Suppressor macrophage (primary cell): ENCODE measurements at regions not wholly inside any gene's neighbourhood (a gene's known extent, or its start where the extent isn't known, plus 50 kb on each side); places are given as distances from the start of the nearest gene placed in this dataset.
"Not testable (repeated sequence)": the region's sequence is repeated elsewhere in the genome, so short reads cannot be mapped to it uniquely, and the experiment has no call there.

Source experiments
- DNase-seq, 4 experiments: peaks; one replicate each; pipeline ENCODE4 v3.0.0-alpha.2; 2020 to 2022

DNA sequence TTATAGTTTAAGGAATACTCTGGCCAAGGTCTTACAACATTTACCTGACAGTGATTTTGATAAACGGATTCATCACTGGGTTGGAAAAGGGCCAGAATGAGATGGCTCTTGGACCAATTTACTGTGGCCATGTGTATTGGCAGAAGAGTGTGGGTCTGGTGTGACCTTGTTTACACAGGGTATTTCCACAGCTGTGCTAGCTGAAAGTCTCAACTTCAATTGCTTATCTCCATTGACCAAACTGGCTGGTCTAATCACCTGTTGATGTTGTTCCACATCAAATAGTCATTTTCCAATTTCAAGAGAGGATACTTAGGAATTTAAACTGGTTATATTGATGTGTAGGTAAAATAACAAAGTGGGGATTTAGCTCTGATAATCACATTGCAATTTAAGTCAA, 501.6 kb upstream of the MAP3K7 start:
- DNase-seq: no peak

DNA sequence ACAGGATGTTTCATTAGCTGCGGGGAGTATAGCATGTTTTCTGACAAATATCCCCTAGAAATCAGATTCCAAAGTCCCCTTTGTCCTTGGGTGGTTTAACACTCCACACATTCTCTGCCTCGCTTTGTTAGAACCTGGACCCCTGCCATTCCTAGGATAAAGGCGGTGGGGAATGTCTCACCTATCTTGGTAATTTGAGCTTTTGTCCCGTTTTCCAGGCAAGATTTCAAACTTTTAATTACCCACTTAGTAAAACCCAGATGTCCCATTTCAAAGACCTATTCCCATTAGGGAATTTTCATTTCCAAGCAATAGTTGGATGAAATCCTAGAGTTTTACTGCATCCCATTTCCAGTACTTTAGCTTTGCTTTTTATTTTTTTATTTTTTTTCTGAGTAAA, 501.0 kb upstream of the MAP3K7 start:
- DNase-seq: no peak

DNA sequence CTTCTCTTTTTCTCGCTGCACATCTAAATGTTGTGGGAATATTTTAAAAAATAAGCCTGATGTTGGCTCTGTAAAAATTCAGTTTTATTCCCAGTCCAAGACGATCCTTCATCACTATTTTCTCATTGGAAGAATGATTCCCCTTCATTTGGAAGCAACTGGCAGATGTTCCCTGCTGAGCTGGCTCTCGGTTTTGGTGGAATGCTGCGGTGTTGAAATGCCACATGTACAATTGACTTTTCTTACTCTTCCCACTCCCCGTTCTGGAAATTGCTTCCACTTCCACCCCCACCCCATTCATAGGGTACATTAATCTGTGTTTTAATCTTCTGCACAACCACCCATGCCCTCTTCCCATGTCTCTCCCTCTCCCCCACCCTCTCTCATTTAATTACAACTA, 496.3 kb upstream of the MAP3K7 start:
- DNase-seq: no peak

DNA sequence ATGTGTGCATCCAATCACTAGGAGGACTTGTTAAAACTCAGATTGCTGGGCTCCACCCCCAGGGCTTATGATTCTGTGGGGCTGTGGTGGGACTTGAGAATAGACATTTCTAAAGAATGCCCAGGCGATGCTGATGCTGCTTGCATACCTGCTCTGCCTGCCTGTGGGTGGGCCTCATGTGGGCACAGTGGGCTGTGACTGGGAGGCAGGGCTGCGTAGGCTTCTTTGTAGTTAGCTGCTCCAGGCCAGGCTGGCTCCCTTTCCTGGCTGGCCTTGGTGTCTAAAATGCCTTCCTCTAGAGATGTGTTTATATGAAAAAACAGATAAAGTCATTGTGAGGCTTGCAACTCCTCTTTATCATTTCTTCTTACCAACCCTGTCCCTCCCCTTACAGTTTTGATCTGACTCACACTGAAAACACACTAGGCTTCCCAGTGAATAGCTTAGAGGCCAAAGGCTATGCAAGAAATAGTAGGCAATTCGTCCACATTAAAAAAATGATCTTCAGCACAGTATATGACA, 495.5 kb upstream of the MAP3K7 start:
- DNase-seq: no peak

DNA sequence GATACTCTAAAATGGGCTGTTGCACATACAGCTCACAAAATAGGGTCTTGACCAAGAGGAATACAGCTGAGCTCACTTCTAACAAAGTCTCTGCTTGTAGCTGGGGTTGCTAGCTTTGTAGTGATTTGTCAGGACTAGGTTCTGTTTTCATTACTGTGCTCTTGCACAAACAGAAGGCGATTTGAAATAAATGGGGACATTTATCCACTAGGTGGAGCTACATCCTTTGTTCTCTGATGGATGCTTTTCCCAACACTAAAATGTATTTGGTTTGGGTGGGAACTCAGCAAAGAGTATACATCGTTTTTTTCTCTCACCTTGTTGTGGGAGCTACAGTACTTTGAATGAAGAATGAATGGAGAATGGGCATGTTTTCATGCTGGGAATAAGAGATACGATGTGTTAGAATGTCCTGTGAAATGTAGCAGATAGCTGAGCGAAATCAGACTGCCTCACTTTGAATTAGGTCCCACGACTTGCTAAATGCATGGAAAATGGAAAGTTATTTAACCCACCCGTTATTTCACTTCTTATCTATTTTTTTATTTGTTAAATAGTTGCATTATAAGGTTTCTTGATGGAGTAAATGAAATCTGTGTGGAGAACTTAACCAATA, 494.7 kb upstream of the MAP3K7 start:
- DNase-seq: peak; percentile 38 to 63 (median 50)

DNA sequence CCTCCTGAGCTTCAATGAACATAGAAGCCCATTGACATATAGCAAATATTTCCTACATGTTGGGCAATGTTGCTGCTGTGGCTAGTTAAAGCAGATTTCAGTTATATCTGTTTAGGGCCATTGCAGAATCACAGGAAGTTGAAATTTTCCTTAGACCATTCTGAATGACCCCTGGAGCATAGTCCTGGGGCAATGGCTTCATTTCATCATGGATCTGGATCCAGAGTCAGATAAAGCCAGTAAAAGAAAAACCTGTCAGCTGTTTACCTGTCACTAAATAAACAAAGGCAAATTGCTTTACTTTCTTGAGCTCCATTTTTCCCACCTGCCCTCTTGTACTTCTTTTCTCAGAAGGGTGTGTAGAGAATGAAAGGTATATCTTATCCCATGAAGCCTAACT, 494.0 kb upstream of the MAP3K7 start:
- no peak for DNase-seq

DNA sequence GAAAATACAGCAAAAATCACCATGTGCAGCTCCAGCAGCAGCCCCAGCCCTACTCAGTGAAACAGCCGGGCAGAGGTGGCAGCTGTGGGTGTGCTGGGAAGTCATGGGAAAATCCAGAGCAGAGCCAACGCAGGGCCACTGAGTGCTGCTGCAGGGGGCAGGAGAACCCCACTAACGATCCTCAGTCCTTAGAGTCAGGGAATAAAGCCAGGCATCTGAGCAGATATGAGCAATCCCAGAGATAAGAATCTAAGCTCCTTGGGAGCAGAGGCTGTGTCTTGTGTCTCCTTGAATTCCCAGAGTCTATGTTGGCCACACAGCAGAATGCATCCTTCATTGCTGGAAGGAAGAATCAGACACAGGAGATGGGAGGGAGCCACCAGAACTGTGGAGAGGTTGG, 493.1 kb upstream of the MAP3K7 start:
- DNase-seq: no peak

DNA sequence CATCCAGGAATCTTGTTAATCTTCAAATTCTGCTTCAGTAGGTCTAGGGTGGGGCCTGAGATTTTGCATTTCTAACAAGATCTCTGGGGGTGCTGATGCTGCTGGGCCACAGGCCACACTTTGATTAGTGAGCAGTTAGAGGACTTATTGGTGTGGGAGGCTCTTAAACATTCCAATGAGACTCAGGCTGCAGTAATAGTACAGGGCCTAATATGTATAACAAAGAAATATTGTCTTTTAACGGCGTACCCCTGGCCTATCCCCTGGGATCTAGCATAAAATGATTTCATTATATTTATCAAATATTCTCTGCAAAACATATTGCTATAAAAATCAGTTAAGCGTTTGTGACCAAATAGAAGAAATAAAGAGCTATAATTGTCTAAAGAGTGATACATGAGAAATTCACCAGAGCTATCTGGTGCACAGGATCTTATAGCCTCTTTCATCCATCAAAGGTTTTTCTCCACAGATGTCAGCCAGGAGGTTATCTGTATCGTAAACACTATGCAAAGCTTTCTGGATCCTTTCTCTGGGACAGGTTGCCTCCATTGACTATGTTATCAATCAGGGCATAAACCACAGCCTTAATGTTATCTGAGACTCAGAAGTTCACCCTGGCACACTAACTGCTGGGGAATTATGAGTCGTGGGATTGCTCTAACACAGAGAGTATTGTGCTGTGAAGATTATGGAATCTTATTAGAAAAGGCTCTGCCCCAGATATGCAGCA, 488.5 kb upstream of the MAP3K7 start:
- DNase-seq: no peak

DNA sequence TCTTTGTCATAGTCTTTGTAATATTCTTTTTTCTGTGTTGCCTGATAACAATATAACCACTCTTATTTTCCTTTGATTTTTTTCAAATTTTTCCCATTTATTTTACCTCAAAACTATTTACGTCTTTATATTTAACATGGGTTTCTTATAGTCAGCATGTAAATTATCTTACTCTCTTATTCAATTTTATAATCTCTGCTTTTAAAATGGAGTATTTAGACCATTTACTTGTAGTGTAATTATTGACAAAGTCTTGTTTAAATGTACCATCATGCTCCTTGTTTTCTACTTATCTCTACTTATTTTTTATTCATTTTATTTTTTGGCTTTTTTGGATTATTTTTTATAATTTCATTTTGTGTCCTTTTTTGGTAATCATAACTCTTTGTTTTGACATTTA, 476.5 kb upstream of the MAP3K7 start:
- DNase-seq: no peak

DNA sequence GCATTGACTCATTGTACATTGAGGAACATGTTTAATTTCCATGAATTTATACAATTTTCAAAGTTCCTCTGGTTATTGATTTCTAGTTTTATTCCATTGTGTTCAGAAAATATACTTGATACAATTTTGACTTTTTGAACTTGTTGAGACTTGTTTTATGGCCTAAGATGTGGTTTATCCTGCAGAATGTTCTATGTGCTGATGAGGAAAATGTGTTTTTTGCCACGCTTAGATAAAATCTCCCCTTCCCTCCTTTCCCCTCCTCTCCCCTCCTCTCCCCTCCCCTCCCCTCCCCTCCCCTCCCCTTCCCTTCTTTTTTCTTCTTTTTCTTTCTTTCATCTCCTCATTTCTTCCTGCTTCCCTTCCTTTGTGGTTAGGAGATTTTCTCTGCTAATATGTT, 470.8 kb upstream of the MAP3K7 start:
- DNase-seq: no peak

DNA sequence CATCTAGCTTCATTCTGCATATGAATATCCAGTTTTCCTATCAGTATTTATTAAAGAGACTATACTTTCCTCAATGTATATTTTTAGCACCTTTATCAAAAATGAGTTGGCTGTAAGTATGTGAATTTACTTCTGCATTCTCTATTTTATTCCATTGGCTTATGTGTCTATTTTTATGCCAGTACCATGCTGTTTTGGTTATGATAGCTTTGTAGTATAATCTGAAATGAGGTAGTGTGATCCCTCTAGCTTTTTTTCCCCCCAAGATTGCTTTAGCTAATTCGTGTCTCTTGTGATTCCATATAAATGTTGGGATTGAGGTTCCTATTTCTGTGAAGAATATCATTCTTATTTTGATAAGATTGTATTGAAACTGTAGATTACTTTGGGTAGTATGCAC, 469.1 kb upstream of the MAP3K7 start:
- no peak for DNase-seq

DNA sequence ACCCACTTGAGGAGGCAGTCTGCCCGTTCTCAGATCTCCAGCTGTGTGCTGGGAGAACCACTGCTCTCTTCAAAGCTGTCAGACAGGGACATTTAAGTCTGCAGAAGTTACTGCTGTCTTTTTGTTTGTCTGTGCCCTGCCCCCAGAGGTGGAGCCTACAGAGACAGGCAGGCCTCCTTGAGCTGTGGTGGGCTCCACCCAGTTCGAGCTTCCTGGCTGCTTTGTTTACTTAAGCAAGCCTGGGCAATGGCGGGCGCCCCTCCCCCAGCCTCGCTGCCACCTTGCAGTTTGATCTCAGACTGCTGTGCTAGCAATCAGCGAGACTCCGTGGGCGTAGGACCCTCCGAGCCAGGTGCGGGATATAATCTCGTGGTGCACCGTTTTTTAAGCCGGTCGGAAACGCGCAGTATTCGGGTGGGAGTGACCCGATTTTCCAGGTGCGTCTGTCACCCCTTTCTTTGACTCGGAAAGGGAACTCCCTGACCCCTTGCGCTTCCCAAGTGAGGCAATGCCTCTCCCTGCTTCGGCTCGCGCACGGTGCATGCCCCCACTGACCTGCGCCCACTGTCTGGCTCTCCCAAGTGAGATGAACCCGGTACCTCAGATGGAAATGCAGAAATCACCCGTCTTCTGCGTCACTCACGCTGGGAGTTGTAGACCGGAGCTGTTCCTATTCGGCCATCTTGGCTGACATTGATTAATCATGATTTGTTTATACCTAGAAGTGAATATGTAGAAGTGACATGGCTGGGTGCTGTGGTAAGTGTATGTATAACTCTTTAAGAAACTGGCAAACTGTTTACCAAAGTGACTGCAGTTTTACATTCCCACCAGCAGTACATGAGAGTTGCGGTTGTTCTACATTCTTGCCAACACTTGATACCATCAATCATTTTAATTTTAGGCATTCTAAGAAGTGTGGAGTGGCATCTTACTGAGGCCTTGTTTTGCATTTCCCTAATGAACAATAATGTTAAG, 465.9 kb upstream of the MAP3K7 start:
- DNase-seq: not testable (repeated sequence)

DNA sequence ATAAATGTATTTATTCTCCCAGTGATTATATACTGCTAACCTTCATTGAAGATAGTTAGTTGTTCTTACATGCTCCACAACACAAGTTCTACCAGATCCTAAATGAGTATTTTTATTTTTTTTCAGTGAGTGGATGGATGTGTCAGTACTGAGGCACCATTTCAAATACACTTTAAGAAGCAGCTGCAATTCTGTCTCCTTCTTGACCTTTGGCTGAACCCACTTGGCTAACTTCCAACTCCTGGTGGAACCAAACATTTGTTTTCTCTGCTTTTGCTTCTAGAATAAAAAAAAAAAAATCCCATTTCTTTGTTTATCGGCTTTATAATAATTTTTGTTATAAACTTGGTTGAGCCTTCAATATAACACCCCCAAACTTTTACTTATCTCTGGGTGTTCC, 458.3 kb upstream of the MAP3K7 start:
- no peak for DNase-seq

DNA sequence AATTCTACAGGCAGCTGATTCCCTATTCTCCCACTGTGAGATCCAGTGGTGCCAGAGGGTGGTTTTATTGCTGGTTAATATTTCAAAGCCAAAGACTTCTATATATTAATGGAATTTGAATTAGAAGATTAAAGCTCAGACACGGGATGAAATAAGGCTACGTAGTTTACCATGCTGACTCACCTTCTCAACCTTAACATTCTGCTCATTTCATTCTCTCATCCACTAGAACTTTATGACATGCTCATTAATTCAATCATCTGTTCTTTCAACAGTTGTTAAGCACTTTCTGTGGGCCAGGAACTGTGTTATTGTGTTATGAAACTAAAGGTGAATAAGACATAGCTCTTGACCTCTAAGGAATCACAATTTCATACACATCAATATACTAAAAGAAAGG, 456.9 kb upstream of the MAP3K7 start:
- no peak for DNase-seq

DNA sequence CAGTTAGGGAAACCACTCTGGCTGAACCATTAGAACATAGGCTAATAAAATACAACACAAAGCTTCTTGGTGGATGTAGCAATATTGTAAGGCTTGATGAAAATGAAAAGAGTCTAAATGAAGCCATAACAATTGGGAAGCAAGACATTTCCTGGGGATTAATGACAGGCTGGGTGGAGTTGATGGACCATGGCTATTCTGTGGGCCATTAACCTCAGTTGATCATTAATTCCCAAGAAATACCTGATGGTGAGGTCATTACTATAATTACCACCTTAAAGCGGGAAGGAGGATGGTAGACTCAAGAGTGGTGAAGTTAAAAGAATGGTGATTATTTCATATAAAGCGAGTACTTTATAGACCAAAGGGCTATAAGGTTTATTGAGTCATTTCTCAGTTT, 455.8 kb upstream of the MAP3K7 start:
- DNase-seq: no peak

DNA sequence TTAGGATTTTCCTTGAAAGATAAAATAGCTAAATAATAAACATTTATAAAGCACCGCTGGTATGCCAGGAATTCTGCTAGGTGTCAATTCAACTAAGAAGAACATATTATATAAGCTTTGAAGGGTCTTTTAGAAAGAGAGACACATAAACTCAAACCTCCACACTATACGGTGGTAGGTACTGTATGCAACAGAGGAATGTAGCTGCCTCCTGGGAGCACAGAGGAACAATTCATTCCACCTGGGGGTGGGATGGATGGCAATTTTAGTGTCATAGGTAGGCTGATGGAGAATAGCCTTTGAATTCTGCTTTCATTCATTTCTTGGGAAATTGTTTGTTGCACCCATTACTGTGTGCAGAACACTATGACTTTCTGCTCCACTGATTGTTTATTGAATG, 447.1 kb upstream of the MAP3K7 start:
- DNase-seq: no peak

DNA sequence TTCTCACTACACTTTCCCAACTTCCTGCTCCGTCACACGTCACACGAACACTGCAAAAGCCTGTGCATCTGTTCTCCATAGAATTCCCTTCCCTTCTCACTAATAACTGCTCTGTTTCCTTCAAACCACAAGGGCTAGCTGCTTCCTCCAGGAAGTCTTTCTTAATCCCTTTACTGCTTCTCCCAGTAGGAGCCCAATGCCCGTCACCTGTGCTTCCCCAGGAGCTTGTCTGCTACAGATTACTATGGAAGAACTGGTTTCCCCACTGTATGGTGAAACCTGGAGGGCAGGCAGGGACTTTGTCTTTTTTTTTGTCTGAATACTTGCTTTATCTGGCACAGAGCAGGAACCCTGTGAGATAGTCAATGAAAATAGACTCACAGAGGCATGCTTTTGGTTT, 444.7 kb upstream of the MAP3K7 start:
- DNase-seq: no peak

DNA sequence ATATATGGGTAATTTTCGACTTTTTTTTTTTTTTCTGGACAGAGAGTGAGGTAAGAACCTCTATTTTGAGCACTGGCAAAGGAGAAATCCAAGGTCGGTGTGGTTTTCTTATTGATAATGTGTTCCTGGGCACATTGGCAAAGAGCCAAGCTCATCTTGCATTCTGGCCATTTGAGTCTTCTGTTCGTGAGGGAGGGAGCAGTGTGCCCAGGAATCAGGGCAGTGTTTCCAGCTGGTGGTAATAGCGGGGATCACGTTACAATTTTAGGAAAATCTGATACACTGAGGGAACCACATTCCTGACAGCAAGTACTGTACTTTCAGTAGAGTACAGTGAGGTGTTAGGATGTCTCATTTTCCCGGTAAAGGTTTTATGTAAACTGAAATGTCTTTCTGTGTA, 442.3 kb upstream of the MAP3K7 start:
- no peak for DNase-seq

DNA sequence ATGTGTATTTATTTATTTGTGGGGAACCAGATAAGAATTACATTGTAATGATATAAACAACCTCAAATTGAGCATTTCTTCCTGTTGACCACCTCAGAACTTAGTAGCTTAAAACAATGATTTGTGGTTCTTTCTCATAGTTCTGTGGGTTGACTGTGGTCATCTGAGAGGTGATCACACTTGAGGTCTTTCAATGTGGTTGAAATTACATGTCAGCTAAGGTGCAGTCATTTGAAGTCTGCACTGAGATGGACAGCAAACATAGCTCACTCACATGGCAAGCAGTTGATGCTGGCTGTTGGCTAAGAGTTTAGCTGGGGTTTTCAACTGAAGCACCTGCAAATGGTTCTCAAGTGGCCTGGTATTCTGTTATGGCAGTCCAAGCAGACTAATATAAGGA, 436.7 kb upstream of the MAP3K7 start:
- no peak for DNase-seq

DNA sequence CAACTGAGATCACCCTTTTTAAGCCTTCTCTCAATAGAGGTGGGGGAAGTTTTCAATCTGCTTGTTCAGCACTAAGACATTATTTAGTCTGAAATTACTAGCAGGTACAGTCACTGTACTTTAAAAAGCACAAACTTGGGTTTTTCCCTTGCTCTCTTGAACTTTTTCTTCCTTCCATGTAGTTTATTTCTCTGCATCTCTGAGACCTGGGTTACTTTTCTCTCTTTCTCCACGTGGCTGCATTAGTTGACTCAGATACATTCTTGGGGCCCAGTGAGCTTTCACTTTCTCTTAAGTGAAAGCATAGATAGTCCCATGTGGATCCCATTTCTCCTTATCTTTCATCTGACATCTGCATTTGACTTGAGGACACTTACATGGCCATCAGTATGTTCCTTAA, 433.9 kb upstream of the MAP3K7 start:
- DNase-seq: no peak

DNA sequence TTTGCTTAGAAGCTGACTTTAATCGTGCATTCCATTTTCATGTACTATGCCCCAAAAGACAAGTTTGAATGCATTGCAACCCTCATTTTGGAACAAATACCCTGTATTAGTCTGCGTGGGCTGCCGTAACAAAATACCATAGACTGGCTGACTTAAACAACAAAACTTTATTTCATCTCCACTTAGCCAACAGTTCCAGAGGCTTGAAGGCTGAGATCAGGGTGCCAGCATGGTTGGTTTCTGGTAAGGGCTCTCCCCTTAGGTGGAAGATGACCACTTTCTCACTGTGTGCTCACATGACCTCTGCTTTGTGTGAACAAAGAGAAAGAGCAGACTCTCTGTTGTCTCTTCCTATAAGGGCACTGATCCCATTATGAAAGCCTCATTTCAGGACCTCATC, 431.7 kb upstream of the MAP3K7 start:
- DNase-seq: no peak

DNA sequence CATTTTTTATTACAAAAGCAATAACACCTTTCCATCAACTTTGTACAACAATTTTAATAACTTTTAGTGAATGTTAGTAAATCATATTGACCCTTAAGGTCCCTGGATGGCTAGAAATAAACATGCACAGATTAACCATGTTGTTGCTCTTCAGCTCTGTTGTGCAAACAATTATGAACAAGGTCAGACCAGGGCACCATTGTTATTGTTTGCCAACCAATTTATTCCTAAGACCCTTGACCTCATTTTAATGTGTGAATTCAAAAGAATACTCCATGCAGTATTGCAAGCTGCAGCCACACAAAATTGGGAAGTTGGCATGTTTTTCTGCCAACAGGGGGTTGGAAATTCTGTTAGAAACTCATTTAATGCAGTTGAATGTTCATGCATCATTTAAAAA, 426.6 kb upstream of the MAP3K7 start:
- DNase-seq: no peak

DNA sequence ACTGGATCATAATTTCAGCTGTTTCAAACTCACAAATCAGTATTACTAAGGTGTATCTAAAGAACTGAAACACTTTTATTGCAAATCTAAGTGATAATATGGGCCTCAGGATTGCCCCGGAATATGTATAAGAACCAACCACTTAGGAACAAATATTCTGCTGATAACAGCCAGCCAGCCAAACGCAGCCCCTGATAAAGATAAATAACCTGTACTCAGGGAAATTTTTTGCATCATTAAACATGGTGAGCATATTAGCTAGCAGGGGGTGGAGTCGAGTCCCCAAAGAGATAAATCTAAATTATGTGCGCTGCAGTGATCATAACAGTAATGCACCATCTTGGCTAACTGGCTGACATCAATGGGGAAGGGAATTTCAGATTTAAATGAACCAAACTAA, 410.2 kb upstream of the MAP3K7 start:
- no peak for DNase-seq
